ENCODE measurements at regions not wholly inside any gene's neighbourhood (a gene's known extent, or its start where the extent isn't known, plus 50 kb on each side); places are given as distances from the start of the nearest gene placed in this dataset.

DNA sequence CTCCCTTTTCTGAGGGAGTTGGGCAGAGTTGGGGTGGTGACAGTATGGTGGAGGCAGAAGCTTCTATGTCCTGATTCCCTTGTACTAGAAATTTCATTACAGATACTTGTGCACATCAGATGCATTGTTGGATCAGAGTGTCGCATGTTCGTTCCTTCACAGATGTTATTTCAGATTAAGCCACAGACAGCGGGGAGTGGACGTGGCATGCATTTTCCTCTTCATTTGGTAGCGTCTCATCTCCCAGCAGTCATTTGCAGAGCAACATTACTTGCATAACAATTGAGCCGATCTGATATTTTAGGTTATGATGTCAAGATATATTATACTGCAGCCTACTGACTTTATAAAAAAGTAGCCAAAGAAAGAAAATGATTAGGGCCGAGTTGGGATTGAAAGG lies 261.6 kb upstream of the SASH1 start:
- TF ChIP-seq, protein P1, sequence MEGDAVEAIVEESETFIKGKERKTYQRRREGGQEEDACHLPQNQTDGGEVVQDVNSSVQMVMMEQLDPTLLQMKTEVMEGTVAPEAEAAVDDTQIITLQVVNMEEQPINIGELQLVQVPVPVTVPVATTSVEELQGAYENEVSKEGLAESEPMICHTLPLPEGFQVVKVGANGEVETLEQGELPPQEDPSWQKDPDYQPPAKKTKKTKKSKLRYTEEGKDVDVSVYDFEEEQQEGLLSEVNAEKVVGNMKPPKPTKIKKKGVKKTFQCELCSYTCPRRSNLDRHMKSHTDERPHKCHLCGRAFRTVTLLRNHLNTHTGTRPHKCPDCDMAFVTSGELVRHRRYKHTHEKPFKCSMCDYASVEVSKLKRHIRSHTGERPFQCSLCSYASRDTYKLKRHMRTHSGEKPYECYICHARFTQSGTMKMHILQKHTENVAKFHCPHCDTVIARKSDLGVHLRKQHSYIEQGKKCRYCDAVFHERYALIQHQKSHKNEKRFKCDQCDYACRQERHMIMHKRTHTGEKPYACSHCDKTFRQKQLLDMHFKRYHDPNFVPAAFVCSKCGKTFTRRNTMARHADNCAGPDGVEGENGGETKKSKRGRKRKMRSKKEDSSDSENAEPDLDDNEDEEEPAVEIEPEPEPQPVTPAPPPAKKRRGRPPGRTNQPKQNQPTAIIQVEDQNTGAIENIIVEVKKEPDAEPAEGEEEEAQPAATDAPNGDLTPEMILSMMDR (IDR thresholded peaks at IDR 0.05; ENCODE audit: low read depth, low read length): no peak
- no peak overlapping the region for H3K4me3 ChIP-seq (replicated peaks in 1 of 2; ENCODE audit: low read depth in 2 of 2, low read length in 2 of 2)
- no peak for DNase-seq (ENCODE audit: low read depth in 2 of 2)

DNA sequence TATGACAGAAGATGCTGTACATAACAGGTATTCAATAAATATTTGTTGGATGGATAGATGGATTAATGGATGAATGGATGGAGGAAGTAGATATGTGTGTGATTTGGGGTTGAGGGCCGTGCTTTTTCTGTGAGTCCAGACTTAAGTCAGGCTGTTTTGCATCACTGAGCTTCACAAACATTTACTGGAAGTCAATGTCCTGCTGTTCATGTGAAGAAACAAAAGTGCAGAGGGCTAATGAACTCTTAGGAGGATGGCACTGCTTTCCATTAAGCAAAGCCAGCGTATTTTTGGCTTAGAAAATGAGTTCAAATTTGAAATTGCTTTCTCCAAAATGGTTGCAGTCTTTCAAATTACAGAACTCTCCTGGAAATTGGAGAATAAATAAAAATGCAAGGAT lies 260.6 kb upstream of the SASH1 start:
- no peak overlapping the region for H3K4me3 ChIP-seq (replicated peaks in 1 of 2; ENCODE audit: low read depth in 2 of 2, low read length in 2 of 2)
- TF ChIP-seq, protein P1 (IDR thresholded peaks at IDR 0.05; ENCODE audit: low read depth, low read length): no peak
- no peak for DNase-seq (ENCODE audit: low read depth in 2 of 2)

DNA sequence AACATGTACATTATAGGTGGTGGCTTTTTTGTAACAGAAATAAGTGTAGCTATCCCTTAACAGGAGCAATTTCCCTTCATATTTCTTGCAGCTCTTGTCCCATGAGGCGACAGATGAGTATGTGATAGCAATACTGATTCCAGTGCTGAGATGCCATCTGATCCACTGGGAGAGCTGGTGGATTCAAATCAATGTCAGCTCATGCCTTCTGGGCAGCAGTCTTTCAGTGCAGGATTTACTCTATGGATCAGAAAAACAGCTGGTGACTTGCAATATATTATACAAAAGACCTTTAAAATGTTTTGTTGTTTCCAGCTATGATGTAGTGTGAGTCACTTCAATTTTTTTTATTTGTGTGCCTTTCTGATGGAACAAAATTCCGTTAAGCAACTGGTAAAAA lies 259.9 kb upstream of the SASH1 start:
- DNase-seq (ENCODE audit: low read depth in 2 of 2): no peak
- TF ChIP-seq, protein P1 (IDR thresholded peaks at IDR 0.05; ENCODE audit: low read depth, low read length): no peak
- no peak overlapping the region for H3K4me3 ChIP-seq (replicated peaks in 1 of 2; ENCODE audit: low read depth in 2 of 2, low read length in 2 of 2)

DNA sequence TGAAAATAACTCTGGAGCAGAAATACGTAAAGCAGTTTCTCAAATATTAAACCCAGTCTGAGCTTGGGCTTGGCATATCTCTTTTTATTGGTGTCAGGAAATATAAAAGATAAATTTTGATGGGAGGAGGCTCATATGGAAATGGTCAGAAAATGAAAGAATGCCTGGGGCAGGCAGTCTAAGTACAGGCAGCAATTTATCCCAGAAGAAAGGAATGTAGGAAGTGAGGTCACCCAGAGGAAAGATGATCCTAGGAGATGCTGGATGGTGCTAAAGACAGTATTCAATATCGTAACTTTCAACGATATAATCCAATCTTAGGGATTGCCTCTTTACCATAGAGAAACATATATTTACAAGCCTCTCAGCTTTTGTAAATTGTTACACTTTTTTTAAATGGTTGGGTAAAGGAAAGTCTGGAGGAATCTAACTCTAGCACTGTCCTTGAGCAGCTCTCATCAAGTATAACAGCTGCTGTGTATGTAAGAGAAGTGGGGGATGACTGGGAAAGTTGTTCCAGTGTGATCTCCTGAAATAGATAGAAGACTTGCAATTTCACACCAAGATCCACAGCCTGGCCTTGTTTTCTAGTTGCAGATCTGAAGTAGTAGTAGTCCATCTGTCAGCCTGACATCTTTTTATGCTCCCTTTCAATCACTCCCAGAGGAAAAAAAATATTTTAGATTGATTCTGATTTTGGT lies 256.9 kb upstream of the SASH1 start:
- DNase-seq (ENCODE audit: low read depth in 2 of 2): no peak
- H3K4me3 ChIP-seq (replicated peaks in 1 of 2; ENCODE audit: low read depth in 2 of 2, low read length in 2 of 2): no peak overlapping the region
- TF ChIP-seq, protein P1 (IDR thresholded peaks at IDR 0.05; ENCODE audit: low read depth, low read length): no peak

DNA sequence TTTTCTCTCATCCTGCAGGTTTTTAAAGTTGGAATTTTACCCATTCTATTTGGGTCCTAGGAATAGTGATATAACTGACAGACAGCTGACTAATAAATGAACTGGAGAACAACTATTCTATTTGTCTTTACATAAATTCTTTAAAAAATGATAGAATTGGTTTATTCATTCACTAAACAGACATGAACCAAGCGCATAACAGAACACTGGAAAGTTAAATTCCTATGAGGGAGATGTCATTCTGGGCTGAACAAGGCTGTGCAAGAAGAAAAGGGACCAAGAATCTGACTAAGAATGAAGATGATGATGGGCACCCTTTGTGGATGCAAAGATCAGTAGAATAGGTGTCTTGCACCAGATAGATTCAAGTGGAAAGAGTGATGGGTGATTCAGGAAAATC lies 256.3 kb upstream of the SASH1 start:
- H3K4me3 ChIP-seq (replicated peaks in 1 of 2; ENCODE audit: low read depth in 2 of 2, low read length in 2 of 2): no peak overlapping the region
- TF ChIP-seq, protein P1 (IDR thresholded peaks at IDR 0.05; ENCODE audit: low read depth, low read length): no peak
- no peak for DNase-seq (ENCODE audit: low read depth in 2 of 2)

DNA sequence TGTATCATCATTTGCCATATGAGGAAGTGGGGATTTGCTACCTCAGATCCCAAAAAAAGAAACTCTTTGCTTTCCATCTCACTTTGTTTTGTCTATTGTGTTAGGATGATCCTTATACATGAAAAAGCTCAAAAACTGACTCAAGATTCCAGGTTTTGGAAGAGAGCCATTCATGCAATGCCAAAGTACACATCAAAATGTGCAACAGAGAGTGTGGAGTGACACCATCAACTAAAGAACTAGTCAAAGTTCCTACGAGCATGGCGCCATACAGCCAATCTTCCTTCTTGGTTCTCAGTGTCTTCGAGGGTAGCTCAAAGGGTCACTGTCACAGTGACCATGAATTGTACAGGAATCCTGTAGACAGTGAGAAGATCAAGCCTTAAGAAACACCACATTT lies 255.8 kb upstream of the SASH1 start:
- TF ChIP-seq, protein P1 (IDR thresholded peaks at IDR 0.05; ENCODE audit: low read depth, low read length): no peak
- H3K4me3 ChIP-seq (replicated peaks in 1 of 2; ENCODE audit: low read depth in 2 of 2, low read length in 2 of 2): no peak overlapping the region
- no peak for DNase-seq (ENCODE audit: low read depth in 2 of 2)

DNA sequence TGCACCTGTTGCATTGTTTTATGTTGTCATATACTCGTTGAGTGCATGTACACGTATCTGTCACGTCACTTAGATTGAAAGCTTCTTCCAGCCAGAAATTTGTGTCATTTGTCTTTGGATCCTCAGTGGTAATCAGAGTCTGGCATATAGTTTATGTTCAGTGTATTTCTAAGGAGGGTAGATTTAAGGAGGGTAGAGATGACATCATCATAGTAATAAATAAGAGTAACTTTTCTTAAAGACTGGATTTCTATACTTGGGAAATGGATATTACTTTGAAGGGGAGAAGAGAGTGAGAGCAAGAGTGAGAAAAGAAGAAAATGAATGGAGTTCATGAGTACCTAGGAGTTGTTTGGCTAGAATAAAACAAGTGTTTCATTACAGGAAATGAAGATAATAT lies 255.0 kb upstream of the SASH1 start:
- DNase-seq (ENCODE audit: low read depth in 2 of 2): no peak
- no peak overlapping the region for H3K4me3 ChIP-seq (replicated peaks in 1 of 2; ENCODE audit: low read depth in 2 of 2, low read length in 2 of 2)
- TF ChIP-seq, protein P1 (IDR thresholded peaks at IDR 0.05; ENCODE audit: low read depth, low read length): no peak
